Neutrophil (primary cell): ENCODE measurements at regions not wholly inside any gene's neighbourhood (a gene's known extent, or its start where the extent isn't known, plus 50 kb on each side); places are given as distances from the start of the nearest gene placed in this dataset.

Experiments
- H3K27ac ChIP-seq: fragments of 200-600 bp; sonication (generic); 2 replicates; pipeline ENCODE4 v1.5.1; 2016; ENCODE audit warnings: mild to moderate bottlenecking, moderate library complexity
- H3K27me3 ChIP-seq: fragments of 200-600 bp; sonication (generic); 2 replicates; pipeline ENCODE4 v1.6.0; 2016; ENCODE audit warnings: mild to moderate bottlenecking
- H3K36me3 ChIP-seq: fragments of 200-600 bp; sonication (generic); 2 replicates; pipeline ENCODE4 v1.5.1; 2017
- H3K4me1 ChIP-seq, 2 experiments: fragments of 200-600 bp in 1 of 2; sonication (generic) in 1 of 2; 1 replicate in 1 of 2; 2 replicates in 1 of 2; pipeline versions ENCODE4 v1.5.1 to v1.6.1; 2013 to 2016; ENCODE audit warnings: low read depth in 1 of 2, low read length in 1 of 2, mild to moderate bottlenecking in 1 of 2, moderate library complexity in 1 of 2; ENCODE audit not compliant: control insufficient read depth in 1 of 2, insufficient read depth in 1 of 2
- H3K4me3 ChIP-seq, 2 experiments: fragments of 200-600 bp in 1 of 2; sonication (generic) in 1 of 2; 1 replicate in 1 of 2; 2 replicates in 1 of 2; pipeline ENCODE4 v1.5.1; 2013 to 2016; ENCODE audit warnings: low read depth in 1 of 2, low read length in 1 of 2, mild to moderate bottlenecking in 1 of 2, moderate library complexity in 1 of 2
- H3K9me3 ChIP-seq: fragments of 200-600 bp; sonication (generic); 2 replicates; pipeline ENCODE4 v1.5.1; 2016
- CTCF ChIP-seq: fragments of 200-600 bp; sonication (generic); IDR thresholded peaks from 2 replicates; pipeline ENCODE4 v1.5.1; 2016; ENCODE audit warnings: antibody characterized with exemption

- Histone ChIP-seq H3K36me3 (peaks cover 25% of the 10 kb centered on the region), H3K27me3 (no peaks in the 10 kb centered on the region), H3K4me3 (no peak overlapping the region), H3K4me1 (no peaks in the 10 kb centered on the region), H3K9me3 (no peaks in the 10 kb centered on the region), H3K27ac (no peak overlapping the region)
- no peak for TF ChIP-seq CTCF
These were observed 115.3 kb downstream of the LTN1 start for GRCh38 chr21:28877318-28877884.

- peaks cover 30% of the 10 kb centered on the region for H3K36me3 ChIP-seq
- no peak for TF ChIP-seq CTCF
- H3K4me1 ChIP-seq, result no peaks in the 10 kb centered on the region
These were observed 117.6 kb downstream of the LTN1 start for GRCh38 chr21:28875078-28875477.

GRCh38 chr21:28872218-28872617, 120.5 kb downstream of the LTN1 start:
- H3K27ac ChIP-seq, result no peak overlapping the region
- no peaks in the 10 kb centered on the region for H3K27me3 ChIP-seq
- no peaks in the 10 kb centered on the region for H3K4me1 ChIP-seq
- H3K4me3 ChIP-seq, result no peak overlapping the region
- peaks cover 30% of the 10 kb centered on the region for H3K36me3 ChIP-seq
- no peaks in the 10 kb centered on the region for H3K9me3 ChIP-seq
- TF ChIP-seq CTCF, result no peak

More at GRCh38 chr21:28875078-28875477, 117.6 kb downstream of the LTN1 start:
- Histone ChIP-seq H3K27ac (no peak overlapping the region), H3K27me3 (no peaks in the 10 kb centered on the region), H3K9me3 (no peaks in the 10 kb centered on the region), H3K4me3 (no peak overlapping the region)

GRCh38 chr21:28871388-28872010, 121.2 kb downstream of the LTN1 start:
- Histone ChIP-seq H3K36me3 (peaks cover 30% of the 10 kb centered on the region), H3K9me3 (no peaks in the 10 kb centered on the region), H3K27ac (no peak overlapping the region), H3K27me3 (no peaks in the 10 kb centered on the region), H3K4me3 (no peak overlapping the region), H3K4me1 (no peaks in the 10 kb centered on the region)
- no peak for TF ChIP-seq CTCF

GRCh38 chr21:28867401-28867800, 125.3 kb downstream of the LTN1 start:
- no peaks in the 10 kb centered on the region for H3K4me1 ChIP-seq

More at GRCh38 chr21:28867401-28867800, 125.3 kb downstream of the LTN1 start:
- no peak overlapping the region for H3K27ac ChIP-seq
- TF ChIP-seq CTCF, result no peak
- H3K9me3 ChIP-seq, result no peaks in the 10 kb centered on the region
- H3K27me3 ChIP-seq, result no peaks in the 10 kb centered on the region
- peaks cover 5% of the 10 kb centered on the region for H3K36me3 ChIP-seq
- no peak overlapping the region for H3K4me3 ChIP-seq
